Activated T-cell treated with anti-CD3 and anti-CD28 coated beads, Interleukin-2, amount 50 U/mL, for 48 hours (primary cell): ENCODE measurements at regions not wholly inside any gene's neighbourhood (a gene's known extent, or its start where the extent isn't known, plus 50 kb on each side); places are given as distances from the start of the nearest gene placed in this dataset.

Experiments
- DNase-seq, 2 experiments: peaks; one replicate each; pipeline ENCODE4 v3.0.0-alpha.2; 2020

DNA sequence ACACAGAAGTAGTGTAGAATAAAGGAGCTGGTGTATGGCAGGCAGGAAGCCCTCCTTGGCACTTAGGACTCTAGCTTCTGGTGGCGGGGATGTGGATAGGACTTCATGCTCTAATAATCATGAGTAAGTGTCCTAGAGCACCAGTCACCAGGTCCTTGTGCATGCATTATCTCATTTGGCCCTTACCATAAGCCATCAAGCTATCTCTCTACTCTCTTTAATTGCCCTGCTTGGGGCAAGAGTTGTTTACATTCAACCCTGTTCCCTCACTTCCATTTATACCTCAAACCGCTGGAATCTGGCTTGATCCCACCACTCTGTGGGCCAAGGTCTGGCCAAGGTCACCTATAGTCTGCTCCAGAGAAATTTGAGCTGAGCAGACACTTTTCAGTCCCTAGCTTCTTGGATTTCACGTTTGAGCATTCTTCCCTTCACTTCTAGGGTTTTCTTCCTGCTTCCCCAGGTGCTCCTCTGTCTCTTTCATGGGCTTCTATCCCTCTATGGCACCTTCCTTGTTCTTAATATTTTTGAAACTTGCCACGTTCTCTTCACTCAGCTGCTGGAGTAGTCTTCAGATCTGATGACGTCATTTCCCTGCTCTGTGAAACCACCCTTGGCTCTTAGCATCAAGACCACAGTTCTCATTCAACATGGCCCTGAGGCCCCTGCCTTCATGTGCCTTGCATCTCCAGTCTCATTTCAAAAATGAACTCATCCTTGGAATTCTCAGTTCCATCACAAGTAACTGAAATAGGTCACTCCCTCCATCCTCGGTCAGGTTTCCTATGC, 94.9 kb upstream of the GATA6 start:
- no peak for DNase-seq

DNA sequence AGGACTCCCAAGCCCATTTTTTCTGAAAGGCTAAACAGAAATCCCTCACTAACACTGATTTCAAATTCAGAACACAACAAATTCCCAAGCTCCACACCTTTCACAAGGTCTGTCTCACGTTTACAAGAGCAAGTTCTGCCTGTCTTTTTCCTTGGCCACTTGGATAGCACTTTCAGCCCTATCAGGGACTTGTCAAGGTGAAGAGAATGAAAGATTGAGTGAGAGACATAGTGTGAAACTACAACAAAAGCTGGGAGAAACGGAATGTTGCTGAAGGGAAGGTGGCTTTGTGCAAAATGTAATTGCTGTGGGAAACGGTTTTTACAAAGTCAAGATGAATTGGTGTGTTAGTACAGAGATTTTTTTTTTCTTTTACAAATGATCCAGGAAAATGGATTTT, 89.4 kb upstream of the GATA6 start:
- DNase-seq: no peak

- DNase-seq: no peak
Observed at GRCh38 chr18:22082408-22082807, 87.0 kb upstream of the GATA6 start.

GRCh38 chr18:22084547-22084946, 84.8 kb upstream of the GATA6 start:
- DNase-seq: no peak

DNA sequence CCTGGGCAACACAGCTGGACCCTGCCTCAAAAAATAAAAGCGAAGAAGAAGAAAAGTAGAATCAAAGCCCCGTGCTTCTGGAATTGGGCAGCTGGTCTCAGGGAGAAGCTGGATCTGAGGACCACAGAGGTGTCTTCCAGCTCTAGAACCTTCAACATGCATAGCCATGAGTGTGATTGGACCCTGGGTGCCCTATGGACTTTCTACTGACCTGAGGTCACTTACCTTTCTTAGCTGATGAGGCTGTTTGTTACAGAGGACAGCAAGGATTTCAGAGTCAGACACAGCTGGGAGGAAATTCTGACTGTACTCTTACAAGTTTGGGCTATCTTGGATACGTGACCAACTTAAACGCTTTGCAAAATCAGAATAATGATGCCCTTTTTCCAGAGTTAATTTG, 82.4 kb upstream of the GATA6 start:
- no peak for DNase-seq

DNA sequence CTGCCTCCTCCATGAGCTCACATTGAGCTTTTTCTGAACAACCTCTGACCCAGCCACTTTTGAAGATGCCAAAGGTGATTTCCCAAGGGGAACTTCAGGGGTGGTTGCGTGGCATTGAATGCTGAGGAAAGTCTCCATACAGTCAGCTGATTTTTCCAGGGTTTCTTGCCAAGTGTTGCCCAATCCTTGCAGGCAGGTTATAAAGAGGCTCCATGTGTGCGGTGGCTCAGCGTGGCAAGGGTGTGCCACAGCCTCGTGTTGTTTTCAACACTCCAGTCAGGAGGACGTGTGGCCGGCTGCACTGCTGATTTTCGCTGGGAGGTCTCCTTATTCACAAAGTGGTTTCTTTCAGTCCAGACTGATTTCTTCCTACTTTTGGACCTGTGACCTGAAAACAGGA, 81.4 kb upstream of the GATA6 start:
- DNase-seq: no peak

DNA sequence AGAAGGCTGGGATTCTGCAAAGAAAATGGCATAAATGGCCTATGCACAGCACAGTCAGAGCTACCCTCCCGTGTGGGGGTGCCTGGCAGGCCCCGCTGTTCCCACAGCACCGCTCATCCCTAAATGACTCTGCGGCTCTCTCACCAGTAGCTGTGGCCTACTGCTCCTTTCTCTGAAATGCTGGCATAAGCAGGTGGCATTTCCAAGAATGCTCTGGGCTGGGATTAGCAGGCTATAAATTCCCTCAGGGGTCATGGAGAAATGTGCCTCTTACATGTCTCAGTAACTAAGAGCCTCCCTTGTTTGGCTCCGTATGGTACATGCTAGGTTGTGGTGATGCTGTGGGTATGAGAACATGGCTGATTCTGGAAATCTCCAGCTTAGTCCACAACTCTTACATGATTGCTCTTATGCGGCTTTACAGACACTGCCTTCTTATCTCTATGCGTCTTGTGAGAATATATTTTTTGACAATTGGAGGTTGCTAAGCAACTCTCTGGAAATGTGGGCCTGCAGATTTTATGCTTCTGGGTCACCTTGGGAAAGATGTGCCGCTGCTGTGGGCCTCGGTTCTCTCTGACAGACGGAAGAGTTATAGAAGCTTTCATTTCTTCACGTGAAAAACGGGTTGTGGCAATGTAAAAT, 80.3 kb upstream of the GATA6 start:
- DNase-seq: no peak

GRCh38 chr18:22091341-22091740, 78.0 kb upstream of the GATA6 start:
- DNase-seq: no peak

GRCh38 chr18:22093731-22094357, 75.5 kb upstream of the GATA6 start:
- no peak for DNase-seq

GRCh38 chr18:22094358-22094734, 75.0 kb upstream of the GATA6 start:
- no peak for DNase-seq

DNA sequence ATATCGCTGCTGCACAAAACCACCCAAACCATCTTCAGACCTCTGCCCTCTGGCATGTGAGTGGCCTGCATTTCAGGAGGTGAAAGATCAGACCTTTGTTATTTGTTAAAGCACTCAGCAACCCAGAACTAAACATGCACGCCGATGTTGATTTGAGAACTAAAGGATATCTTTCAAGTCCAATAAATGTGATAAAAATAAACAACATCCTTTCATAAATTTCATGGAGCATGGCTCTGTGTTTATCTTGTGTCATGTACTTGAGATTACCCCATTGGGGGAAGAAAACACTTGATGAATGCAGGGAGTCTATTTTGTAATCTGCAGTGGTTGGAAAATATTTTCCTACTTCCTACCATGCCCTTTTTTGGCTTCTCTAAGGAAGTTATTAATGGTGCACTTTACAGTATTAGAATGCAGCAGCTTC, 70.8 kb upstream of the GATA6 start:
- DNase-seq: no peak

- no peak for DNase-seq
Observed at GRCh38 chr18:22099925-22100324, 69.5 kb upstream of the GATA6 start.

GRCh38 chr18:22101731-22102130, 67.7 kb upstream of the GATA6 start:
- no peak for DNase-seq

- DNase-seq: no peak
Observed at GRCh38 chr18:22102953-22103646, 66.3 kb upstream of the GATA6 start.

GRCh38 chr18:22103647-22104031, 65.8 kb upstream of the GATA6 start:
- no peak for DNase-seq

GRCh38 chr18:22106536-22107292, 62.7 kb upstream of the GATA6 start:
- DNase-seq: no peak

GRCh38 chr18:22108674-22109073, 60.7 kb upstream of the GATA6 start:
- DNase-seq: no peak

DNA sequence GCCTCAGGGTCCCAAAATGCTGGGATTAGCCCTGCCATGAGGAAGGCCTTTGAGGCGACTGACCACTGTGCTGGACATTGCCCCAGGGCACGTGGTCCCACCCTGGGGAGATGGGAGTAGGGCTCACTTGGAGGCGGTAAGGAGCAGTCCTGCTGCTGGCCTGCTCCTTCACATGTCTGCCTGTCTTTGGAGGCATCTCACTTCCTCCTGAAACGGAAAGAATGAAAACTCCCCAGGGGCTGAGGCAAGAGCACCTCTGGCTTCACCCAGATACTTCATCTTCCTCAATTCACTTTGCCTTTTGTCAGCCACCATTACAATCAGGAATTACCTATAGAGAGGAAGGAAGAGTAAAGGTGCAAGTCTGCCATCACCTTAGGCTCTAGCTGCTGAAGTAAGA, 59.9 kb upstream of the GATA6 start:
- DNase-seq: no peak

DNA sequence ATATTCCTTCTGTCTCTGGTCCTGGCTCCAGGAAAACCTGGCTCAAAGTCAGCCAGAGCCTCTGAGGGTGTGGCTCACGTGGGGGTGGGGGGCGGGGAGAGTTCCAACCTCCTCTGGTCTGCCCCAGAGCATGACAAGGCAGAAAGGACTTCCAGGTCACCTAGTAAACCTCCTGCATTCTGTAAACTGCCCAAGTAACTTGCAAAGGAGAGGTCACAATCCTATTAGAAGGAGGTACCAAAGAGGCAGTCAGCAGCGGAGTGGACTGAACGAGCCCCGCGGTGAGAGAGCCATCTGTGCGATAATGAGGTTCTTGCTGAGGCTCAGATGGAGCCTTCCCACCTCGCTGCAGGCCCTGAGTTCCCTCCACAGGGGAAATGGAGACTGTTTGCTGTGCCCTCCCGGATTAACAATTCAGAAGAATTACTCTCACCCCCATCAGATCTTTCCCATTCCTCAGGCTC, 58.9 kb upstream of the GATA6 start:
- DNase-seq: no peak

- DNase-seq: no peak
Observed at GRCh38 chr18:22112215-22112614, 57.2 kb upstream of the GATA6 start.

GRCh38 chr18:22113144-22113844, 56.1 kb upstream of the GATA6 start:
- DNase-seq: no peak
